ENCODE measurements at regions not wholly inside any gene's neighbourhood (a gene's known extent, or its start where the extent isn't known, plus 50 kb on each side); places are given as distances from the start of the nearest gene placed in this dataset.

DNA sequence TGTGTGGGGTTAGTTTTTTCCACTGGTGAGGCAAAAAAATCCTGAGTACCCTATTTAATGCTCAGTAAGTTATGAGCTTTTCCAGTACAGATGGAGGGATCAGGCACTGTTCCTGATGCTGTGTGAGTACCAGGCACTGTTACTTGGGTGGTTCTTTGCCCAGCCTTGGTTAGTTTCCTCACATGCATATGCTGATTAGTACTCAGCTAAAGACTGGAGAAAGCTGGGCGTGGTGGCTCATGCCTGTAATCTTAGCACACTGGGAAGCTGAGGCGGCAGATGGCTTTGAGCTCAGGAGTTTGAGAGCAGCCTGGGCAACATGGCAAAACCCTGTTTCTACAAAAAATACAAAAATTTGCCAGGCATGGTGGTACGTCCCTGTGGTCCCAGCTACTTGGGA, 210.3 kb upstream of the SGO1 start:
- TF ChIP-seq CTCF (IDR thresholded peaks at IDR 0.05 in 2 of 3, conservative IDR thresholded peaks at IDR 0.05 in 1 of 3; ENCODE audit: control insufficient read depth in 2 of 3, extremely low read depth in 1 of 3, insufficient read depth in 1 of 3, low read depth in 3 of 3, low read length in 3 of 3) (no peak), MLLT1 (IDR thresholded peaks at IDR 0.05) (no peak), FOXM1 (IDR thresholded peaks at IDR 0.05; ENCODE audit: low read depth, low read length) (no peak), EP300 (IDR thresholded peaks at IDR 0.05; ENCODE audit: borderline replicate concordance in 1 of 2, control insufficient read depth in 1 of 2, low read depth in 2 of 2, low read length in 2 of 2) (no peak), EZH2 (IDR thresholded peaks at IDR 0.05; ENCODE audit: borderline replicate concordance, control insufficient read depth, low read depth, low read length) (no peak), RAD21 (IDR thresholded peaks at IDR 0.05; ENCODE audit: insufficient read depth, low read depth, low read length) (no peak), FOXK2 (IDR thresholded peaks at IDR 0.05) (no peak), CHD1 (IDR thresholded peaks at IDR 0.05; ENCODE audit: low read depth, low read length) (no peak), LARP7 (IDR thresholded peaks at IDR 0.05) (no peak)
- TF ChIP-seq, protein P1, sequence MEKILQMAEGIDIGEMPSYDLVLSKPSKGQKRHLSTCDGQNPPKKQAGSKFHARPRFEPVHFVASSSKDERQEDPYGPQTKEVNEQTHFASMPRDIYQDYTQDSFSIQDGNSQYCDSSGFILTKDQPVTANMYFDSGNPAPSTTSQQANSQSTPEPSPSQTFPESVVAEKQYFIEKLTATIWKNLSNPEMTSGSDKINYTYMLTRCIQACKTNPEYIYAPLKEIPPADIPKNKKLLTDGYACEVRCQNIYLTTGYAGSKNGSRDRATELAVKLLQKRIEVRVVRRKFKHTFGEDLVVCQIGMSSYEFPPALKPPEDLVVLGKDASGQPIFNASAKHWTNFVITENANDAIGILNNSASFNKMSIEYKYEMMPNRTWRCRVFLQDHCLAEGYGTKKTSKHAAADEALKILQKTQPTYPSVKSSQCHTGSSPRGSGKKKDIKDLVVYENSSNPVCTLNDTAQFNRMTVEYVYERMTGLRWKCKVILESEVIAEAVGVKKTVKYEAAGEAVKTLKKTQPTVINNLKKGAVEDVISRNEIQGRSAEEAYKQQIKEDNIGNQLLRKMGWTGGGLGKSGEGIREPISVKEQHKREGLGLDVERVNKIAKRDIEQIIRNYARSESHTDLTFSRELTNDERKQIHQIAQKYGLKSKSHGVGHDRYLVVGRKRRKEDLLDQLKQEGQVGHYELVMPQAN (conservative IDR thresholded peaks at IDR 0.05) = no peak
- TF ChIP-seq, protein P2, sequence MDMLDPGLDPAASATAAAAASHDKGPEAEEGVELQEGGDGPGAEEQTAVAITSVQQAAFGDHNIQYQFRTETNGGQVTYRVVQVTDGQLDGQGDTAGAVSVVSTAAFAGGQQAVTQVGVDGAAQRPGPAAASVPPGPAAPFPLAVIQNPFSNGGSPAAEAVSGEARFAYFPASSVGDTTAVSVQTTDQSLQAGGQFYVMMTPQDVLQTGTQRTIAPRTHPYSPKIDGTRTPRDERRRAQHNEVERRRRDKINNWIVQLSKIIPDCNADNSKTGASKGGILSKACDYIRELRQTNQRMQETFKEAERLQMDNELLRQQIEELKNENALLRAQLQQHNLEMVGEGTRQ (IDR thresholded peaks at IDR 0.05; ENCODE audit: borderline replicate concordance, low read depth, low read length) = no peak
- TF ChIP-seq, protein P3, sequence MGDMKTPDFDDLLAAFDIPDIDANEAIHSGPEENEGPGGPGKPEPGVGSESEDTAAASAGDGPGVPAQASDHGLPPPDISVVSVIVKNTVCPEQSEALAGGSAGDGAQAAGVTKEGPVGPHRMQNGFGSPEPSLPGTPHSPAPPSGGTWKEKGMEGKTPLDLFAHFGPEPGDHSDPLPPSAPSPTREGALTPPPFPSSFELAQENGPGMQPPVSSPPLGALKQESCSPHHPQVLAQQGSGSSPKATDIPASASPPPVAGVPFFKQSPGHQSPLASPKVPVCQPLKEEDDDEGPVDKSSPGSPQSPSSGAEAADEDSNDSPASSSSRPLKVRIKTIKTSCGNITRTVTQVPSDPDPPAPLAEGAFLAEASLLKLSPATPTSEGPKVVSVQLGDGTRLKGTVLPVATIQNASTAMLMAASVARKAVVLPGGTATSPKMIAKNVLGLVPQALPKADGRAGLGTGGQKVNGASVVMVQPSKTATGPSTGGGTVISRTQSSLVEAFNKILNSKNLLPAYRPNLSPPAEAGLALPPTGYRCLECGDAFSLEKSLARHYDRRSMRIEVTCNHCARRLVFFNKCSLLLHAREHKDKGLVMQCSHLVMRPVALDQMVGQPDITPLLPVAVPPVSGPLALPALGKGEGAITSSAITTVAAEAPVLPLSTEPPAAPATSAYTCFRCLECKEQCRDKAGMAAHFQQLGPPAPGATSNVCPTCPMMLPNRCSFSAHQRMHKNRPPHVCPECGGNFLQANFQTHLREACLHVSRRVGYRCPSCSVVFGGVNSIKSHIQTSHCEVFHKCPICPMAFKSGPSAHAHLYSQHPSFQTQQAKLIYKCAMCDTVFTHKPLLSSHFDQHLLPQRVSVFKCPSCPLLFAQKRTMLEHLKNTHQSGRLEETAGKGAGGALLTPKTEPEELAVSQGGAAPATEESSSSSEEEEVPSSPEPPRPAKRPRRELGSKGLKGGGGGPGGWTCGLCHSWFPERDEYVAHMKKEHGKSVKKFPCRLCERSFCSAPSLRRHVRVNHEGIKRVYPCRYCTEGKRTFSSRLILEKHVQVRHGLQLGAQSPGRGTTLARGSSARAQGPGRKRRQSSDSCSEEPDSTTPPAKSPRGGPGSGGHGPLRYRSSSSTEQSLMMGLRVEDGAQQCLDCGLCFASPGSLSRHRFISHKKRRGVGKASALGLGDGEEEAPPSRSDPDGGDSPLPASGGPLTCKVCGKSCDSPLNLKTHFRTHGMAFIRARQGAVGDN (IDR thresholded peaks at IDR 0.05) = no peak
- TF ChIP-seq, protein P4, sequence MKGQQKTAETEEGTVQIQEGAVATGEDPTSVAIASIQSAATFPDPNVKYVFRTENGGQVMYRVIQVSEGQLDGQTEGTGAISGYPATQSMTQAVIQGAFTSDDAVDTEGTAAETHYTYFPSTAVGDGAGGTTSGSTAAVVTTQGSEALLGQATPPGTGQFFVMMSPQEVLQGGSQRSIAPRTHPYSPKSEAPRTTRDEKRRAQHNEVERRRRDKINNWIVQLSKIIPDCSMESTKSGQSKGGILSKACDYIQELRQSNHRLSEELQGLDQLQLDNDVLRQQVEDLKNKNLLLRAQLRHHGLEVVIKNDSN (IDR thresholded peaks at IDR 0.05; ENCODE audit: borderline replicate concordance, extremely low read length, insufficient read depth, low read depth, low read length) = no peak
